Progenitor cell of endocrine pancreas (in vitro differentiated cells): ENCODE measurements at regions not wholly inside any gene's neighbourhood (a gene's known extent, or its start where the extent isn't known, plus 50 kb on each side); places are given as distances from the start of the nearest gene placed in this dataset.

ENCODE experiments used
- DNase-seq: peaks from one replicate; pipeline ENCODE4 v3.0.0; 2021; ENCODE audit warnings: low spot score; ENCODE audit not compliant: unreplicated experiment
- H3K27ac Mint-ChIP-seq: 2 replicates; pipeline ENCODE4 v1.8.0; 2021; ENCODE audit warnings: mild to moderate bottlenecking, moderate library complexity, mixed read lengths
- H3K27me3 Mint-ChIP-seq: 2 replicates; pipeline ENCODE4 v1.8.0; 2021; ENCODE audit warnings: mixed read lengths
- H3K36me3 Mint-ChIP-seq: 2 replicates; pipeline ENCODE4 v1.8.0; 2022; ENCODE audit warnings: mixed read lengths; ENCODE audit not compliant: insufficient read depth
- H3K4me1 Mint-ChIP-seq: 2 replicates; pipeline ENCODE4 v1.8.0; 2021; ENCODE audit warnings: low read depth, mixed read lengths
- H3K4me3 Mint-ChIP-seq: 2 replicates; pipeline ENCODE4 v1.8.0; 2021; ENCODE audit warnings: low read depth, mild to moderate bottlenecking, moderate library complexity, mixed read lengths
- H3K9me3 Mint-ChIP-seq: 2 replicates; pipeline ENCODE4 v1.8.0; 2021; ENCODE audit warnings: low read depth, mixed read lengths
- TF ChIP-seq, protein P1 (sequence below): fragments of 200-600 bp; sonication (generic); IDR thresholded peaks from one replicate; pipeline ENCODE4 v1.5.0; 2021; ENCODE audit warnings: antibody characterized with exemption, mild to moderate bottlenecking; ENCODE audit not compliant: unreplicated experiment

DNA sequence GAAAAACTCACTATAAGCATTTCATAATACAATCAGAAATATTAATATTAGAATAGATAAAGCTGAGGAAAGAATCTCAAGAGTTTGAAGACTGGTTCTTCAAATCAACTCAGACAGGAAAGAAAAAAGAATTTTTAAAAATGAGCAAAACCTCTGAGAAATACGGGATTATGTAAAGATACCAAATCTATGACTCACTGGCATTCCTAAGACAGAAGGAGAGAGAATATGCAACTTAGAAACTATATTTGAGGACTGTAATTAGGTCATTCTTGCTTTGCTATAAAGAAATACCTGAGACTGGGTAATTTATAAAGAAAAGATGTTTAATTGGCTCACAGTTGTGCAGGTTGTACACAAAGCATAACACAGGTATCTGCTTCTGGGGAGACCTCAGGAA, 665.1 kb downstream of the RNF144B start:
- Mint-ChIP-seq H3K27me3 (no peaks in the 10 kb centered on the region), H3K4me1 (no peaks in the 10 kb centered on the region), H3K9me3 (peaks cover 19% of the 10 kb centered on the region), H3K27ac (no peak overlapping the region), H3K4me3 (no peak overlapping the region), H3K36me3 (peaks cover 3% of the 10 kb centered on the region)
- TF ChIP-seq, protein P1, sequence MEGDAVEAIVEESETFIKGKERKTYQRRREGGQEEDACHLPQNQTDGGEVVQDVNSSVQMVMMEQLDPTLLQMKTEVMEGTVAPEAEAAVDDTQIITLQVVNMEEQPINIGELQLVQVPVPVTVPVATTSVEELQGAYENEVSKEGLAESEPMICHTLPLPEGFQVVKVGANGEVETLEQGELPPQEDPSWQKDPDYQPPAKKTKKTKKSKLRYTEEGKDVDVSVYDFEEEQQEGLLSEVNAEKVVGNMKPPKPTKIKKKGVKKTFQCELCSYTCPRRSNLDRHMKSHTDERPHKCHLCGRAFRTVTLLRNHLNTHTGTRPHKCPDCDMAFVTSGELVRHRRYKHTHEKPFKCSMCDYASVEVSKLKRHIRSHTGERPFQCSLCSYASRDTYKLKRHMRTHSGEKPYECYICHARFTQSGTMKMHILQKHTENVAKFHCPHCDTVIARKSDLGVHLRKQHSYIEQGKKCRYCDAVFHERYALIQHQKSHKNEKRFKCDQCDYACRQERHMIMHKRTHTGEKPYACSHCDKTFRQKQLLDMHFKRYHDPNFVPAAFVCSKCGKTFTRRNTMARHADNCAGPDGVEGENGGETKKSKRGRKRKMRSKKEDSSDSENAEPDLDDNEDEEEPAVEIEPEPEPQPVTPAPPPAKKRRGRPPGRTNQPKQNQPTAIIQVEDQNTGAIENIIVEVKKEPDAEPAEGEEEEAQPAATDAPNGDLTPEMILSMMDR, result no peak
- DNase-seq, result no peak

DNA sequence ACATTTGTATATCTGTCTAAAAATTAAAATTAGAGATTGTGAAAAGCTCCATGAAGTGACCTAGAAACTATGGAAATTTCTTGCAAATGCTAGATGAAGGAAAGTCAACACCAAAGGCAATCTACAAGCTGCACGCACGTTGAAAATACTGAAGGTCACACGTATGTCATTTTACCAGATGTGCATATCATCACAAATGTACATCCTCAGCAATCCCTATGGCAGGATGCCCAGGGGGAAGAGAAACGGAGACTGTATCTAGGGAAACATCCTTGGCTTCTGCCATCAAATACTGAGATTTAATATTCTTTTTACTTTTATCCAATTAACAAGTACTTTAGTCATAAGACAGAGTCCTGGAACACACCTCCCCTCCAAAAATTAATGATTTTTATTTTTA, 672.0 kb downstream of the RNF144B start:
- Mint-ChIP-seq H3K4me3 (no peak overlapping the region), H3K27me3 (no peaks in the 10 kb centered on the region), H3K4me1 (no peaks in the 10 kb centered on the region), H3K27ac (no peak overlapping the region), H3K36me3 (no peaks in the 10 kb centered on the region), H3K9me3 (peaks cover 6% of the 10 kb centered on the region)
- DNase-seq, result no peak
- TF ChIP-seq, protein P1, result no peak

DNA sequence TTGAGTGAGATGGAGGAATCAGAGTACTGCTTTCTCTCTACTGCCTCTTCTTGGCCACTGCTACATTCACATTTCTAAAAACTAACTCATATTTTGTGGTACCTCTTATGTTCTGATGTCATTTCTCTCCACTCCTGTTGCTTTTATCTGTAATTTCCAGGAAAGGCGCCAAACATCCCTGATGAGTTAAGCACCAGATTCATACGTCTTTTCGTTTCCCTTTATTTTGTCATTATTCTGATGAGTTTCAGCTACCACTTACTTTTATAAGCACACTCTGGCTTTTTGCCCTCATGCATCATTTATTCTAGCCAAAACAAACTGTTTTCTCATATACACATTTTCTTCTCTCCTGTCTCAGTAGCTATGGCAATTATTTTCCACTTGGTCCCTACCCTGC, 680.0 kb downstream of the RNF144B start:
- Mint-ChIP-seq H3K4me3 (no peak overlapping the region), H3K4me1 (peaks cover 3% of the 10 kb centered on the region), H3K9me3 (peaks cover 8% of the 10 kb centered on the region), H3K36me3 (no peaks in the 10 kb centered on the region), H3K27me3 (no peaks in the 10 kb centered on the region), H3K27ac (no peak overlapping the region)
- TF ChIP-seq, protein P1, result no peak
- no peak for DNase-seq

DNA sequence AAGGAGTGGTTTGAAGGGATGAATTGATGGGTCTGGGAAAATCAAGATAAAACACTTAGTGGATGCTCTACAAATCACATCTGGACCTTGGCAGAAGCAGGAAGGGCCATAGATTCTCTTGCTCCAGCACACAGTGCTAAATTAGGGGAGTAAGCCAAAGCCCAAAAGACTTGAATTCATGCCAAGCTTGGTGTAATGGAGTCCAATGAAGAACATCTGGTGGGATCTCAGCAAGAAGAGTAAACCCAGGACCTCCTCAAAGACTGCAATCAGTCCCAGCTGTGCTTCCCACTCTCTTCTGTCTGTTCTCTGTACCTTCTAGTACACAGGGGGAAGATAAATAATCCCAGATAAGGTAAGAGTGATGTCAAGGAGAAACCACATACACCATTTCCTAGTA, 683.4 kb downstream of the RNF144B start:
- Mint-ChIP-seq H3K36me3 (no peaks in the 10 kb centered on the region), H3K27ac (no peak overlapping the region), H3K27me3 (no peaks in the 10 kb centered on the region), H3K4me3 (no peak overlapping the region), H3K4me1 (peaks cover 3% of the 10 kb centered on the region), H3K9me3 (peaks cover 8% of the 10 kb centered on the region)
- TF ChIP-seq, protein P1, result no peak
- no peak for DNase-seq

DNA sequence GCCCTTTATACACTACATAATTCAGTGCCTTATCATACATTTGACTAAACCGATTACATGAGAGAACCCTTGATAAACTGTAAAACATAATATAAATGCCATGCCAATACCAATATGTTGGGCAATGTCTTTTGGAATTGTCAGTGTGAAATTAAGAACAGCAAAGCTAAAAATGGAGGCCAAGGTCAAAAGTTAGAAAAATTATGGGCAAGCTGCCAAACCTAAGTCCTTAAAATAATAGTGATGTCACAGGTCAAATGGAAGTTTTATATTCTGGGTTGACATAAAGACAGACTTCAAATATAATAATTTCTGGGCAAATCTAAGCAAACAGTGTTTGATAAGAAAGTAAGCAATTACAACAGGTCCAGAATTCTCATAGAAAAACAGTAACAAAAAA, 696.7 kb downstream of the RNF144B start:
- peaks cover 2% of the 10 kb centered on the region for H3K9me3 Mint-ChIP-seq
- DNase-seq, result no peak
- H3K4me1 Mint-ChIP-seq, result no peaks in the 10 kb centered on the region
- peaks cover 2% of the 10 kb centered on the region for H3K27me3 Mint-ChIP-seq
- no peaks in the 10 kb centered on the region for H3K36me3 Mint-ChIP-seq
- TF ChIP-seq, protein P1, result no peak
- H3K4me3 Mint-ChIP-seq, result no peak overlapping the region
- no peak overlapping the region for H3K27ac Mint-ChIP-seq
